Activated CD8-positive, alpha-beta memory T cell treated with anti-CD3 and anti-CD28 coated beads for 1 hour (primary cell): ENCODE measurements at regions not wholly inside any gene's neighbourhood (a gene's known extent, or its start where the extent isn't known, plus 50 kb on each side); places are given as distances from the start of the nearest gene placed in this dataset.

ENCODE experiments used
- DNase-seq, 2 donors: peaks; one replicate each; pipeline ENCODE4 v3.0.0-alpha.2; 2020; ENCODE audit warnings: low read depth in 1 of 2; ENCODE audit errors: extremely low read depth in 1 of 2

DNA sequence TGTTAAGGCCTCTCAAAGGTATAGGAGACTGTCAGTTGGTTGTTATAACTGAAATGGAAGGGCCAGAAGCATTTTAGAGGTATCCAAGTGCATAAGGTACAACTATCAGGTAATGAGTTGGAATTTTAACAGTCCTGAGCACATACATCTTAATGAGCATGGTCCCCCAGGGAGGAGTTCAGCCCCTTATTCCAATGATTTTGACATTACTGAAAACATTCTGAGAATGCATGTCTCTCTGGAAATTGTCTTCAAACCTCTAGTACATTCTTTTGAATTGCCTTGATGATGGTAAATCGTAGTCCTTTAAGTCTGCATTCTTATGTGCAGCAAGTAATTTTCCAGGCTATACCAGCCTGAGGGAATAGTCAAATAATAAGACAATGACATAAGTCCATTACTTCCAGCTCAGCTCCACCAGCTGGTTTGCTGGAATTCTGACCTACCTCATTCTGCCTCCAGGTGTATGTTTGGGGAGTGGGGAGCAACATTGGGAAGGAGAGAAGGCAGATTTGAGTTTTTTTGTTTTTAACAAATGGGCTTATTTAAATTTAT lies 239.2 kb downstream of the MSRB3 start:
- DNase-seq, result no peak

DNA sequence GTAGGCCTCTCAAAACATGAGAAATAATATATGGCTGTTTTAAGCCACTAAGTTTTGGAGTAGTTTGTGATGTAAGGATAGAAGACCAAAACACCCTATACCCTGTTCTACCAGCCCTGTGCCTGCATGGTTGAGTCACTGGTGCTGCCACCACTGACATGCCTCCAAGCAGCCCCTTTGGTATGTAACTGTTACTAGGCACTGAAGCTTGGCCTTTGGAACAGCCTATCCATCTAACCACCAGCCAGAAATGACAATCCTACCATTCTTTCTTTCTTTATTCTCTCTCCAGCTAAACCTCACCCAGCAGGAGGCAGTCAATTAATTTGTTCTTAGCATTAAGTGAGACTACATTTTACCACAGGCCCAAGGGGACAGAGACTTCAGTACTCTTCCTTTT lies 240.3 kb downstream of the MSRB3 start:
- no peak for DNase-seq

DNA sequence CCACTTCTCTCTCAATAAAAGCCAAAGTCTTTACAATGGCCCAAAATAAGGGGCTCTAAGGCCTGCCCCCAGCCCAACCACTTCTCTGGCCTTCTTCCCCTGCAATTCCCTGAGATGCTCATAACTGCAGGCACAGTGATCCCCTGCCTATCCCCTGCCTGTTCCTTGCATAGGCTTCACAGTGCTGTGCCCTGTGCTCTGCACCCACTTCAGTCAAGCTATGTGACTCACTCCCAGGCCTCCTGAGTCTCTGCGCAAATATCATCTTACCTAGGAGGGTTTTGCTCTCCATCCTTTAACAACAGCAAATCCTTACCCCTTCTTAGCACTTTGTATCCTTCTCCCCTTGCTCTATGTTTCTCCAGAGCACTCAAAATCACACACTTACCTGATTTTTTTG lies 242.2 kb downstream of the MSRB3 start:
- DNase-seq, result no peak

DNA sequence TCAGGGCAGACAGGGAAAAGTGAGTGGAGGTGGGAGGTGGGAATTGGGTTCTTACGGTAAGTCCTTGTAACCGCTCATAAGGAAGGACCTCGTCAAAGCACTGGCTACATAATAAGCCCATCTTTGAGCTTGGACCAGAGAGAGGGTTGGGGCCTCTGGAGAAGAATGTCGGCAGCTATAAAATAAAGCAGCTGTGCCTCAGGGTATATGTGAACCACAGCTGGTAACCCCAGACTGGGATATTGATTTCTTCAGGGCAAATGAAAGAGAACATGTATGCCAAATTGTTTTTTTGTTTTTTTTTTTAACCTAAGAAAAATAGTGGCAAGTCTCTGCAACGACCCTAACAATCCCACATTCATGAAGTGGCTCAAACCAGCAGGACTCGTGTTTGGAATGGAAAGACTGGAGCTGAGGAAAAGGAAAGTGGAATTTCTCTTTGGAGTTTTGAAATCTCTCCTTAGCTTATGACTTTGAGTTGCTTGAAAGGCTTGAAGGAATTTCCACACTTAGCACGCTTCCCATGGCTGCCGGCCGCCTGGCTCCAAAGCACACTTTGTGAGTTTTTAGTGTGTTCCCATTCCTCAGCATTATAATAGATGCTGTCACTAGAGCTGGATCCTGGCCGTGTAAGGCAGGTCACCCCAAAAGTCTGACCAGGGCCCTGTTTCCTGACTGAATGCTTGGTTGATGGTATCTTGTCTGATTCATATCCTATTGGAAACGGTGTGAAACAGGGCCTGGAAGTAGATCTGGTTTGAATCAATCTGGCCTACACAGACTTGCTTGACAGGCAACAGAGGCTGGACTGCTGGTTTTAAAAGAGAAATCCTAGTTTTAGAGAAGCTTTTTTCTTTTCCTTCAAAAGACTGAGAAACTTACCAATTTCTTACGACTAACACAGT lies 244.7 kb downstream of the MSRB3 start:
- DNase-seq, result no peak

DNA sequence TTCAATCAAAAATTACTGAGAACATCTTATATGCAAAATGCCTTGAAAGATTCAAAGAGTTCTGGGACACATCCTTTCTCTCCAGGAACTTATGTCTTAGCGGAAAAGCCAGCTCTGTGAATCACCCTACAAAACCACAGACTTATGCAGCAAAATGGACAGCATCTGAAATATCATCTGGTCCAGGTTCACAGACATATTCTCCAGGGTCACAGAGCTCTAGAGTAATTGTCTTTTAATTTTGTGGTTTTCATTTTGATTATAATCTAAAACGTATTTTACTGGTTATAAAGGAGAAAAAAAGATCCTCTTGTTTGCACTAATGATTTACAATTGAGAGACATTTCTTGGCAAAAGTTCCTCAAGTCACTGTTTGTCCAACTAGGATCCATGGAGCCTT lies 246.2 kb downstream of the MSRB3 start:
- DNase-seq, result no peak

DNA sequence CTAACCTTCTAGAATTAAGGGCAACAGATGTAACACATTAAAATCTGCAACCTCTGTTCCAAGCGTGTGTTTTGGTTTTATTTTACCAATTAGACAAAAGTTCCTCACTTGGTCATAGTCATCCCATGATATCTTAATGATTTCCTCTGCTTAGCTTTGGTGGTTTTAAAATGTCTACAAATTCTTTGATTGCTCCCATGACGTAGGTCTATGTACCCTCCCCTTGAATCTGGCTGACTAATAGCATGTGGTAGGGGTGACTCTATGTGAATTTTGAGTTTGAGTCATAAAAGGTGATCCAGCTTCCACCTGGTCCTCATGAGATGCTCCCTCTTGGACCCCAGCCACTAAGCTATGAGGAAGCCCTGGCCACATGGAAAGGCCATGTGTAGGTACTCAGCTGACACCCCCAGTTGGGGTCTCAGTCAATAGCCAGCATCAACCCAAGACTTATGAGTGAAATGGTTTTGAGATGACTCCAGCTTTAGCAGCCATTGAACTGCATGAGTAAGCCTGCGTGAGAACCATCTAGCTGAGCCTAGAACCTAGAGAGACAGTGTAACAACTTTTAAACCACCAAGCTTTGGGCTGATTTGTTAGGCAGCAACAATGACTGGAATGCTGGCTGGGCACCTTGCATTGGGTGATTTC lies 247.1 kb downstream of the MSRB3 start:
- DNase-seq, result no peak

DNA sequence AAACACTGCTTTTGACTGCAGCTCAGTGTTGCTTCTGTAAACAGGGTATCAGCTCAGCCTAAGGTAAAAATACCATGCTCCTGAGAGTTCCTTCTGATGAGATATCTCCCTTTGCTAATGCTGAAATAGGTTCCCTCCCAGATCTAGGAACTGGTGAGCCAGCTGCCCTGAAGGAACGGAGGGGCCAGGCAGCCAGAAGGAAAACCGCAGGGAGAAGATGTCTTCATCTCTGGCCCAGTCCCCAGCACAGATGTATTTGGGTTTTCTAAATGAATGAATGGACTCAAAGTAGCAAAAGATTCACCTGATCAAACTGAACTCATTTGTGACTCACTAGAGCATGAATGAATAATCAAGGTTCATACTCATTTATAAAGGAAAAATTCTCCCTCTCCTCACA lies 247.8 kb downstream of the MSRB3 start:
- no peak for DNase-seq

DNA sequence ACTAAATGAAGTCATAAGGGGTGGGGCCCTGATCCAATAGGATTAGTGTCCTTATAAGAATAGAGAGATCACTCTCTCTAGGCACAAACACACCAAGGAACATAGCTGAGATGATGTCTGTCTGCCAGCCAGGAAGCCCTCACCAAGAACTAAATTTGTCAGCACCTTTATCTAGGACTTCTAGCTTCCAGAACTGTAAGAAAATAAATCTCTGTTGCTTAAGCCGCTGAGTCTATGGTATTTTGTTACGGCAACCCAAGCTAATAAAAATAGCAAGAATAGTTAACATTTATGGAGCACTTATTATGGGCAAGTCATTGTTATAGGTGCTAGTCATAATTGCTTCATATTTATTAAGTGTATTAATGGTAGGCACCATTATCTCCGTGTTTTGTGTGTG lies 249.6 kb downstream of the MSRB3 start:
- no peak for DNase-seq

DNA sequence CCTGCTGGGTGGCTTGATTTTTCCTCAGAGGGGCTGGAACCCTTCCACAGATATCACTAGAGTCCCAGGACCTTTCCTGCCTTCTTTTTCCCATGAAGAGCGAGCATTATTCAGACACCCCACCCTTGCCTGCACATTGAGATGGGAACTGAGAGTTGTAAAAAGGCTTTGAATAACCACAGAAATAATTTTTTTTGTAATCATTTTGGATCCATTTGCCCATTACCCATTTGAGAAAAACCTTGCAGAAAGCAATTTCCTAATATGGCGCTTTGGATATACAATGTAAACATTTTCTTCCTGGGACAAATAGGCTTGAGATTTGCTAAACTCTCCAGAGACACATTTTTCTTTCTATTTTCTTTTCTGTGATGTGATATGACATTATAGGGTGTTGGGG lies 250.6 kb downstream of the MSRB3 start:
- no peak for DNase-seq

DNA sequence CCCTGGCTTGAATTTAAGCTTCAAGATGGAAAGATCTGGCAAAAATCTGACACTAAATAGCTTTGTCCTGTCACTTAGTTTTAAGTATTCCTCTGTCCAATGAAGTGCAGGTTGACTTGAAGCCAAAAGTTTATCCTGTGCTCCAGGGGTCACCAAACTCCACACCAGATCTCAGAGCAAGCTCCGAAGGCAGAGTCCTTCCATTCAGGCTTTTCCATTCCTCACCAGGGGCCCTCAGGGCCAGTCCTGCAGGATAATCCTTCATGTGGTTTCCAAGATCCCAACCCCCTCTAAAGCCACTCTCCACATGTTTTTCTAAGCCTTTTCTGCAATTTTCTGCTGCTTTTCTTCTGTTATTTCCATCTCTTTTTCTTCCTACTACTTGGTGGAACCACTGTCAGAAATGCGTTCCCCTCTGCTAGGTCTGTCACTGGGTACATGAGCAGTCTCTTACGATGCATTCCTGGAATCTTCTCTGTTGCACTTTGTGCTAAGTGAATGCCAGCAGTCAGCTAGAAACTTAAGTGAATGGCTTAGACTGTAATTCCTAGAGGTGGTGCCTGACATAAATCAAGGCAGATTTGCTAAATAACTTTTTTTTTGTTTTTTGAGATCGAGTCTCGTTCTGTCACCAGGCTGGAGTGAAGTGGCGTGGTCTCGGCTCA lies 251.4 kb downstream of the MSRB3 start:
- no peak for DNase-seq

DNA sequence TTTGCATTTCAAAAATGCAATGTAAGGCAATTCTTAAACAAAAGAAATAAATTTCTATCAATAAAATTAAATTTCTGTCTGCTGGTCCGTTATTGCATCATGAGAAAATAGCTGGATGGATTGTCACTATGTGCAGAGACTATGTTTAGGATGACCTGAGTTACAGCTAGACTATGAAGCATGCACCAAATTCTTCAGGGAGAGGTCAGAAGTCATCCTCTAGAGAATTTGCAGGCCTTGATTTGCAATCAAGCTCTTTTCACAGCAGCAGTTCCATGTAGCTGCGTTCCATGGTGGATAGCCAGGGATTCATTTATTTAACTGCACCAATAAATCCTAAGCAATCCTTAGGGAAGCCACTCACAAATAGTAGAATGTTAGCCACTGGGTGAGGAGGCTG lies 253.7 kb downstream of the MSRB3 start:
- DNase-seq, result no peak

DNA sequence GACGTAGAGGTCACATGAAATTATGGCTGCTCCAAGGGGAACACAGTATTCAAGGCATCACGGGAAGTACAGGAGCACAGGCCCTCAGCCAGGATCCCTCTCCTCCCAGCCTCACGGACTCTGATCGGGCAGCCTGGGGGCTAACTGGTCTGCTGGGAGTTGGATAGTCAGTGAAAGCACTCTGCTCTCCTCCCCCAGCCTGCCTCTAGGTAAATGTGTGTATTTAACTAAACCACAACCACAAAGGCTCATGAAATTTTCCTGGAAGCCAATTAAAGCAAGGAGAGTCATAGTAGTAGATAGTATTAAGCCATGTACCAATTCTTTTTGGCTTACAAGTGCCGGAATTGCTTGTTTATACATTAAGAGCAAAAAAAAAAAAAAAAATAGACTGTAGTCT lies 254.3 kb downstream of the MSRB3 start:
- no peak for DNase-seq

DNA sequence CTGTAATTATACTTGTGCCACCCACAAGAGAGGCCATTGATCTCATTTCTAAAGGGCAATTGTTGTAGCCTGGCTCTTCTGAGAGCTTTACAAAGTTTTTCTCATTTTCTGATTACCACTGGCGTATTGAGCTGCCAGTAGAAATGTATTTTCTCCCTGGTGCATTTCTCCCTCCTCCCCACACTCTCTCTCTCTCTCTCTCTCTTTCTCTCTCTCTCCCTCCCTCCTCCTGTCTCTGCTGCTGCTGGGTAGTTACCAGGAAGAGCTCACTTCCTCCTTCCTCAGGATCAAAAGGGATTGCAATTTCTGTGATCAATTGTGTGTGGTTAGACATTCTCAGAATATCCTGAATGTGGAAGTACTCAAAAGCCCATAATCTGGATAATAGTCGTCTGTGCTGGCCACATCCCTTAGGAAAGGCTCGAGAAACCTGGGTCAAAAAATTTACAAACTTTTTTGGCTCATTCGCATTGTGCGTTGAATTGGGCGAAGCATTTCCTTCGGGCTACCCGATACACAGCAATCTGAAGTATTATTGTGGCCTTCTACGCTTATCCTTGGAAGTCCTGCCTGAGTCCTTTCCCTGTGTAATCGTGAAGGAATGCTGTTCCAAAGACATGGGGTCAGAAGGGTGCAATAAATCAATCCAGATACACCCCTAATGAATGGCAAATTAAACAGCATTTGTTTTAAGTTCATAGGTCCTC lies 254.8 kb downstream of the MSRB3 start:
- no peak for DNase-seq

DNA sequence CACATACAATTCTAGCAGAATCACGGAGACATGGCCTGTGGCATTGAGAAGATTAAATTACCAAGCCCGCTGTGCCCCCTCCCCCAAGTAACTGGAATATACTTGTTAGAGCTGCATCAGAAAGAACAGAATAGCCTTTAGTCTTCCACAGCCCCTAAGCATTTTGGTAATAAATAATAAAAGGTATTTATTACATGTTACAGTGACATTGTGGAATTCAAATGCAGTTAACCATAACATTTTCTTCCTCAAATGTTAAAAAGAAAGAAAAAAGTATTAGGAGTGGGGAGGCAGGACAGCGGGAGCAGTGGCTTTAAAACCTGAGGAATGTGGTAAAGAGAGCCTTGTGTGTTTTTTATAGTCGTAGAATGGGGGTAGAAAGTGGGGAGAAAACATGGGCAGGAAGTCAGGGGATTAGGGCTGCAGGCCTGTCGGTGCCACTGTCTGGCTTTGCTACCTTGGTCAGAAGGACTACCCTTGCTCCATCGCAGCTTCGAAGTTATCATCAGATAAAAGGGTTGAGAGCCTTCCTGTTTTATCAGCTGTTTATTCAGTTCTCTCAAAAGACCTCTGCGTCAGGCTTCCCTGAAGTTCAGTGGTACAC lies 255.9 kb downstream of the MSRB3 start:
- no peak for DNase-seq

DNA sequence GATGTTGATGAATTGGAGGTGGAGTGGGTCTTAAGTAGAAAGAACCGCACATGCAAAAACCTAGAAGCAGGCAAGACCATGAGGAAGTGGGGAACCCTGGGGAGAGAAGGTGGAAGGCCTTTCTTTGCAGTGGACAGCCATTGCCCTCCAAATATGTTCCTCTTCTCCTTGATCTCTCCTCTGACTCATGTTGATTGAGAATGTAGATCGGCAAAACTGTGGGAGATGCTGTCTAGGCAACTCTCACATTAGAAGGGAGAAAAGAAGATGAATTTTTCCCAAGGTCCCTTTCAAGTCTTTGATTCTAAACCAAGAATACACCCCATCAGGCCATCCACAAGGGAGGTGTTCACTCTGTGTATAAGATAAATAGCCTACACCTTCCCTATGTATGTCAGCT lies 257.5 kb downstream of the MSRB3 start:
- no peak for DNase-seq

DNA sequence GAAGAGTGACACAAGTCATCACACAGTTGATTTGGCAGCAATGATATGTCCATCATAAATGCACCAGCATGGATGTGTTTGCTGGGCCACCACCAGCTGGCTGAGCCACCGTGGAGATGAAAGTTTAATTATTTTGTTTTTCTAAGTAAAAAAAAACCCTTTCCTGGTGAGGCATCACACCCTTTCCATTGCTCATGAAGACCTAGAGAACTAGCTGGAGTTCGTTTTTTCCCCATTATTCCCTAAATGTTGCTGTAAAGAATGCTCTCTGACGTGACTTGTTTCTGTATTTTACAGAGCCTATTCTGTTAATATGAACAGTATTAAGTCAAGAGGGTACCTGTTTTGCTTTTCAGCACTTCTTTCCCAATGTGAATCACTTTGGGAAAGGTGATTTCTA lies 257.9 kb downstream of the MSRB3 start:
- no peak for DNase-seq

DNA sequence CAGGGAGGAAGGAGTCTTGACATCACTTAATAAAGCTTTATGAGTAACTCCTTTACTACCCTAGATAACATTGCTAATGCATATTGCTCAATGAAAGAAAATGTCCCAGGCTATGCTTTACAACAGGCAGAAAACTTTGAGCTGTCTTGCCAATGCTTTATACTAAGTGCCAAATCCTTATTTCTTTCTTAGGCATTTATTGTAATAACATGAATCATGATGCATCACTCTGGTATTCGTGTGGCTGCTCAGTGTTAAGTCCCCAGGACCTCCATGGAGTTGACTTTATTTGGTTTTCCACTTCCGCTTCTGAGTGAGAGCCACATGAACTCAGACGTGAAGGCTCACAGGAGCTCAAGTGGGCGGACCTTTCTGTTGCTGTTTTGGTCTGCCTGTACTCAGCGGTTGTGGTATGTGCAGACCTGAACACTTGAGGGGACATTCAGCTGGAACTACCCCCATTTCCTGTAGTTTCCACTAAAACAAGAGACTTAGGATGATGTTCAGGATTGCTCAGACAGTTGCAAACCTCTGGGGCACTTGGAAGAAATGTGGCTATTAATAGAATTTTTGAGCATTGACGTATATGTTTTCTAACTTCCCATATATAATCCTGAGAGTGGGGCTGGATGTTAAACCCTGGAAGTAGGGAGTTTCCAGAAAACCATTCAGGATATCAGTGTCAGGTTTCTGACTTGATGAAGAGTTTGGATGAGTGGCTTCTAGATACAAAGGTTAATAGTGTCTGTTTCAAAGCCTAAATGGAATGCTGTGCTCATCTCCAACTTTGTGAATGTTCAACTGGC lies 258.6 kb downstream of the MSRB3 start:
- DNase-seq, result no peak

DNA sequence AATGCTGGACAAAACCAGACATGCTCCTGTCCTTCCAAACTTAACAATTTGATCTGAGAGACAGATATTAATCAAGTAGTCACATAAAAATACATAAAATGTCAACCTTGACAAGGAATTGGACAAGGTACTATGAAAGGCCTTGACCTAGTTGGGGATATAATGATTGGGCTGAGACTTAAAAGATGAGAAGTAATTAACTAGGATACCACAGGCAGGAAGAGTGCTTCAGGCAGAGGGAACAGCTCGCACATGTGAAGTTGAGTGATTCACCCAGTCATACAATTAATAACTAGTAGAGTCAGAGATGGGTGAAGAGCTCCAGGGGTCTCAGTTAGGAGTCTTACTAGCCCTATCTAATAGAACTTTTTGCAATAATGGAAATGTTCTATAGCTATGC lies 259.5 kb downstream of the MSRB3 start:
- no peak for DNase-seq

DNA sequence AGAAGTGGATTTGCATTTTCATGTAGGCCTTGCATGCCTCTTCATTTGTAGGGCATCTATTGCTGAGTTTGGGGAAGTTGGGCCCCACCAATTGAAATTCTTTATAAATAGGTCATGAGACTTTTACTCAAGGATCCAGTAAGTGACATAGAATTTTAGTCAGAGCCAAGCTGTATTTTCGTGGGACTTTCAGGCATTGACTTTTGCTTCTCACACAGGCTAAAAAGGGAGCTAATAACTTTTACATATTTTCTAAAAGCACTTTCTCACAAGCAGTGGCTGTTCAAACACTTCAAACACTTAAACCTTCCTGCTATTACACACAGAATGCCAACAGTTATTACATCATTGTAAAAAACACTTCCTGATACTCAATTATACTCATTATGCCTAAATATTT lies 260.5 kb downstream of the MSRB3 start:
- DNase-seq, result no peak

DNA sequence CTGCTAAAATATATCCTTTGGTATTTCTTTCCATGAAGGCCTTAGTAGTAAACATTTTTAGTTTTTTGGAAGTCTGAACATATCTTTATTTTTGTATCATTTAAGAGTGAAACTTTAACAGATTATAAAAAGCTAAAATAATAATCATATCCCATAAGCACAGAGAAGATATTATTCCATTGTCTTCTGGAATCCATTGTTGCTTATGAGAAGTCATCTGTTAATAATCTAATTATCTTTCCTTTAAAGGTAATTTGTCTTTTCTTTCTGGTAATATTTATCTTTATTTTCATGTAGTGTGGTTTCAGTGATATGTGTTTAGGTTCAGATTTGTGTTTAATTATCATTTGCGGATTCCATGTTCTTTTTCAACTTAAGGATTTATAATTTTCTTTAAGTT lies 261.7 kb downstream of the MSRB3 start:
- no peak for DNase-seq
